Upper lobe of left lung (tissue), 4 donors: ENCODE measurements at regions not wholly inside any gene's neighbourhood (a gene's known extent, or its start where the extent isn't known, plus 50 kb on each side); places are given as distances from the start of the nearest gene placed in this dataset.
"Not testable (repeated sequence)": the region's sequence is repeated elsewhere in the genome, so short reads cannot be mapped to it uniquely, and the experiment has no call there.

Experiments
- EP300 ChIP-seq, 4 donors: sonication (generic); formaldehyde crosslinking; IDR thresholded peaks; one replicate each; pipeline ENCODE4 v1.5.1; 2017; ENCODE audit warnings: antibody characterized with exemption in 4 of 4, control low read depth in 2 of 4
- POLR2A ChIP-seq, 4 donors: fragments of 450-650 bp; IDR thresholded peaks; one replicate each; pipeline ENCODE4 v1.5.1; 2016 to 2017; ENCODE audit warnings: antibody characterized with exemption in 4 of 4, mild to moderate bottlenecking in 2 of 4
- TF ChIP-seq, protein P1 (sequence below), 6 experiments: fragments of 450-650 bp in 4 of 6; fragments of 200-600 bp in 2 of 6; sonication (generic) in 2 of 6; IDR thresholded peaks; one replicate each; pipeline ENCODE4 v1.5.1; 2016 to 2019; ENCODE audit warnings: antibody characterized with exemption in 6 of 6

DNA sequence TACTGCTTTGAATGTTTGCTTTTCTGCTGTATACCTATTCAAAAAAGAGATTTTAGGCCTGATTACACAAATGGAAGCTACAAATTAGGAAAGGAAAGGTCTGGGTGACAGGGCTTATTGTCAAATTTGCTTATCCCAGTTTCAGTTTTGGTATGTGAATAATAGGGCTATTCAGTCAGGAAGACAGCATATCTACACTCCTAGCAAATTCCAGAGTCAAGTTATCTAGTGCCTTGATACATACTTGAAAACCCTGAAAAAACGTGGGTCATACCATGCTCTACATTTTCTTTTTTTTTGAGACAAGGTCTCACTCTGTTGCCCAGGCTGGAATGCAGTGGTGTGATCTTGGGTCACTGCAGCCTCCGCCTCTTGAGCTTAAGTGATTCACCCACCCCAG lies 59.2 kb upstream of the CCDC180 start:
- TF ChIP-seq, protein P1, sequence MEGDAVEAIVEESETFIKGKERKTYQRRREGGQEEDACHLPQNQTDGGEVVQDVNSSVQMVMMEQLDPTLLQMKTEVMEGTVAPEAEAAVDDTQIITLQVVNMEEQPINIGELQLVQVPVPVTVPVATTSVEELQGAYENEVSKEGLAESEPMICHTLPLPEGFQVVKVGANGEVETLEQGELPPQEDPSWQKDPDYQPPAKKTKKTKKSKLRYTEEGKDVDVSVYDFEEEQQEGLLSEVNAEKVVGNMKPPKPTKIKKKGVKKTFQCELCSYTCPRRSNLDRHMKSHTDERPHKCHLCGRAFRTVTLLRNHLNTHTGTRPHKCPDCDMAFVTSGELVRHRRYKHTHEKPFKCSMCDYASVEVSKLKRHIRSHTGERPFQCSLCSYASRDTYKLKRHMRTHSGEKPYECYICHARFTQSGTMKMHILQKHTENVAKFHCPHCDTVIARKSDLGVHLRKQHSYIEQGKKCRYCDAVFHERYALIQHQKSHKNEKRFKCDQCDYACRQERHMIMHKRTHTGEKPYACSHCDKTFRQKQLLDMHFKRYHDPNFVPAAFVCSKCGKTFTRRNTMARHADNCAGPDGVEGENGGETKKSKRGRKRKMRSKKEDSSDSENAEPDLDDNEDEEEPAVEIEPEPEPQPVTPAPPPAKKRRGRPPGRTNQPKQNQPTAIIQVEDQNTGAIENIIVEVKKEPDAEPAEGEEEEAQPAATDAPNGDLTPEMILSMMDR (IDR thresholded peaks at IDR 0.05), result not testable (repeated sequence)
- TF ChIP-seq EP300, POLR2A (IDR thresholded peaks at IDR 0.05): not testable (repeated sequence)
